HG03520 (cell line): ENCODE measurements at regions not wholly inside any gene's neighbourhood (a gene's known extent, or its start where the extent isn't known, plus 50 kb on each side); places are given as distances from the start of the nearest gene placed in this dataset.
A peak's percentile ranks its signal among the peaks of the same experiment; 100 is the strongest.

Experiments used
- ATAC-seq: cut with Tn5 transposase; IDR thresholded peaks from one replicate; pipeline ENCODE4 v1.9.1; 2021; ENCODE audit warnings: mild to moderate bottlenecking, moderate library complexity; ENCODE audit not compliant: unreplicated experiment

- ATAC-seq = no peak
These were observed 190.4 kb upstream of the MCHR2 start for GRCh38 chr6:100184473-100184872.

GRCh38 chr6:100182313-100182712, 188.3 kb upstream of the MCHR2 start:
- ATAC-seq = no peak

- no peak for ATAC-seq
These were observed 187.3 kb upstream of the MCHR2 start for GRCh38 chr6:100181309-100181708.

- ATAC-seq = no peak
These were observed 185.6 kb upstream of the MCHR2 start for GRCh38 chr6:100179576-100179975.

GRCh38 chr6:100177956-100178355, 183.9 kb upstream of the MCHR2 start:
- ATAC-seq = no peak

GRCh38 chr6:100176951-100177710, 183.1 kb upstream of the MCHR2 start:
- no peak for ATAC-seq

GRCh38 chr6:100176311-100176950, 182.4 kb upstream of the MCHR2 start:
- ATAC-seq = no peak

- no peak for ATAC-seq
These were observed 181.8 kb upstream of the MCHR2 start for GRCh38 chr6:100175814-100176310.

- no peak for ATAC-seq
These were observed 179.2 kb upstream of the MCHR2 start for GRCh38 chr6:100173211-100173610.

- ATAC-seq = no peak
These were observed 178.3 kb upstream of the MCHR2 start for GRCh38 chr6:100172322-100172713.

- ATAC-seq = peak; percentile 85
These were observed 177.7 kb upstream of the MCHR2 start for GRCh38 chr6:100171533-100172321.

GRCh38 chr6:100168148-100168547, 174.1 kb upstream of the MCHR2 start:
- ATAC-seq = no peak

GRCh38 chr6:100167585-100167984, 173.6 kb upstream of the MCHR2 start:
- ATAC-seq = no peak

- no peak for ATAC-seq
These were observed 172.9 kb upstream of the MCHR2 start for GRCh38 chr6:100166956-100167355.

GRCh38 chr6:100165442-100165841, 171.4 kb upstream of the MCHR2 start:
- ATAC-seq = no peak

- ATAC-seq = no peak
These were observed 169.0 kb upstream of the MCHR2 start for GRCh38 chr6:100163035-100163434.

- no peak for ATAC-seq
These were observed 167.9 kb upstream of the MCHR2 start for GRCh38 chr6:100161782-100162365.

GRCh38 chr6:100160930-100161329, 166.9 kb upstream of the MCHR2 start:
- no peak for ATAC-seq

- ATAC-seq = no peak
These were observed 161.1 kb upstream of the MCHR2 start for GRCh38 chr6:100155141-100155540.

- no peak for ATAC-seq
These were observed 159.7 kb upstream of the MCHR2 start for GRCh38 chr6:100153636-100154275.

- no peak for ATAC-seq
These were observed 158.2 kb upstream of the MCHR2 start for GRCh38 chr6:100152201-100152600.
